GM12875 (cell line): ENCODE measurements at regions not wholly inside any gene's neighbourhood (a gene's known extent, or its start where the extent isn't known, plus 50 kb on each side); places are given as distances from the start of the nearest gene placed in this dataset.
"Not testable (repeated sequence)": the region's sequence is repeated elsewhere in the genome, so short reads cannot be mapped to it uniquely, and the experiment has no call there.

Experiments used
- H3K4me3 ChIP-seq: one replicate; pipeline ENCODE4 v1.5.1; 2011; ENCODE audit warnings: low read depth, low read length, control low read depth
- CTCF ChIP-seq: IDR thresholded peaks from 2 replicates; pipeline ENCODE4 v1.5.1; 2011; ENCODE audit warnings: low read depth, mild to moderate bottlenecking, control low read depth, inconsistent platforms, low read length, moderate library complexity, borderline replicate concordance; ENCODE audit not compliant: insufficient read depth

GRCh38 chr6:12533586-12533985 is 183.0 kb upstream of the PHACTR1 start:
- no peak for TF ChIP-seq CTCF
- no peak overlapping the region for H3K4me3 ChIP-seq

GRCh38 chr6:12534069-12534853 is 182.3 kb upstream of the PHACTR1 start:
- TF ChIP-seq CTCF, result no peak
- H3K4me3 ChIP-seq, result no peak overlapping the region

GRCh38 chr6:12535586-12536314 is 180.8 kb upstream of the PHACTR1 start:
- no peak for TF ChIP-seq CTCF
- no peak overlapping the region for H3K4me3 ChIP-seq

GRCh38 chr6:12536416-12536815 is 180.2 kb upstream of the PHACTR1 start:
- no peak overlapping the region for H3K4me3 ChIP-seq
- no peak for TF ChIP-seq CTCF

GRCh38 chr6:12537389-12537788 is 179.2 kb upstream of the PHACTR1 start:
- TF ChIP-seq CTCF, result no peak
- no peak overlapping the region for H3K4me3 ChIP-seq

- TF ChIP-seq CTCF, result no peak
- no peak overlapping the region for H3K4me3 ChIP-seq
Observed at GRCh38 chr6:12538881-12539357, 177.6 kb upstream of the PHACTR1 start.

GRCh38 chr6:12542319-12543115 is 174.1 kb upstream of the PHACTR1 start:
- H3K4me3 ChIP-seq, result not testable (repeated sequence)
